B cell (primary cell): ENCODE measurements at regions not wholly inside any gene's neighbourhood (a gene's known extent, or its start where the extent isn't known, plus 50 kb on each side); places are given as distances from the start of the nearest gene placed in this dataset.

Experiments used
- ATAC-seq: fragments of 200-7000 bp; cut with Tn5 transposase; one replicate; pipeline ENCODE4 v1.10.0; 2021; ENCODE audit warnings: low read depth, mild to moderate bottlenecking, moderate number of reproducible peaks, moderate library complexity
- CTCF ChIA-PET: fragments of 350-600 bp; sonication (Branson Sonifier 250); formaldehyde crosslinking; loops from one replicate; lab custom pipeline; 2021; ENCODE audit warnings: antibody characterized with exemption, inconsistent platforms; lab: Charles Lee
- POLR2A ChIA-PET: fragments of 350-600 bp; sonication (Branson Sonifier 250); formaldehyde crosslinking; loops from one replicate; lab custom pipeline; 2021; ENCODE audit warnings: antibody characterized with exemption; lab: Charles Lee
- DNase-seq: peaks from one replicate; pipeline ENCODE4 v3.0.0; 2013
- H2AFZ ChIP-seq: 2 replicates; pipeline ENCODE4 v1.6.1; 2012; ENCODE audit warnings: mild to moderate bottlenecking, low read depth, low read length; ENCODE audit not compliant: insufficient read depth, poor library complexity, severe bottlenecking
- H3K27ac ChIP-seq, 2 donors: 1 replicate in 1 of 2; 2 replicates in 1 of 2; pipeline ENCODE4 v1.5.1; 2012 to 2013; ENCODE audit warnings: low read length in 2 of 2, mild to moderate bottlenecking in 2 of 2, moderate library complexity in 1 of 2
- H3K27me3 ChIP-seq, 4 experiments: fragments of 200-600 bp in 1 of 4; sonication (generic) in 1 of 4; replicated peaks in 1 of 4; 1 replicate in 2 of 4; 2 replicates in 2 of 4; pipeline versions ENCODE4 v1.6.1 to v1.7.0; 2013 to 2016; ENCODE audit warnings: low read length in 3 of 4, mild to moderate bottlenecking in 2 of 4, mixed read lengths in 1 of 4, moderate library complexity in 1 of 4; ENCODE audit not compliant: insufficient read depth in 4 of 4, control insufficient read depth in 3 of 4; ENCODE audit errors: control extremely low read depth in 1 of 4
- H3K36me3 ChIP-seq, 2 experiments: replicated peaks in 1 of 2; 1 replicate in 1 of 2; 2 replicates in 1 of 2; pipeline versions ENCODE4 v1.6.1 to v1.7.1; 2013; ENCODE audit warnings: low read length in 1 of 2; ENCODE audit not compliant: insufficient read depth in 2 of 2, control insufficient read depth in 1 of 2; ENCODE audit errors: control extremely low read depth in 1 of 2, extremely low read depth in 1 of 2
- H3K4me1 ChIP-seq, 2 donors: fragments of 200-600 bp in 1 of 2; sonication (generic) in 1 of 2; 1 replicate in 1 of 2; 2 replicates in 1 of 2; pipeline versions ENCODE4 v1.5.1 to v1.6.1; 2013 to 2017; ENCODE audit warnings: low read length in 2 of 2; ENCODE audit not compliant: control insufficient read depth in 2 of 2, insufficient read depth in 2 of 2
- H3K4me2 ChIP-seq: replicated peaks from 2 replicates; pipeline ENCODE3; 2012; ENCODE audit warnings: mild to moderate bottlenecking, low read depth, low read length; ENCODE audit not compliant: poor library complexity, severe bottlenecking
- H3K4me3 ChIP-seq, 5 experiments: fragments of 200-600 bp in 1 of 5; sonication (generic) in 1 of 5; 1 replicate in 3 of 5; 2 replicates in 2 of 5; pipeline versions ENCODE4 v1.5.1 to v1.7.0; 2011 to 2016; ENCODE audit warnings: low read length in 4 of 5, mild to moderate bottlenecking in 4 of 5, low read depth in 2 of 5, control low read depth in 1 of 5, moderate library complexity in 1 of 5; ENCODE audit not compliant: insufficient read depth in 1 of 5; ENCODE audit errors: control extremely low read depth in 1 of 5, extremely low read depth in 1 of 5
- H3K79me2 ChIP-seq: fragments of 200-600 bp; sonication (generic); one replicate; pipeline ENCODE4 v1.6.0; 2016; ENCODE audit warnings: low read length; ENCODE audit not compliant: control insufficient read depth, insufficient read depth
- H3K9ac ChIP-seq: fragments of 200-600 bp; sonication (generic); 2 replicates; pipeline ENCODE4 v1.6.1; 2017; ENCODE audit warnings: mild to moderate bottlenecking, low read length, moderate library complexity
- H3K9me3 ChIP-seq, 3 donors: one replicate each; pipeline versions ENCODE4 v1.6.1 to v1.7.1; 2013; ENCODE audit warnings: low read length in 2 of 3; ENCODE audit not compliant: control insufficient read depth in 2 of 3, insufficient read depth in 1 of 3; ENCODE audit errors: control extremely low read depth in 1 of 3
- H4K20me1 ChIP-seq: 2 replicates; pipeline ENCODE4 v1.6.0; 2012; ENCODE audit warnings: mild to moderate bottlenecking, low read length; ENCODE audit not compliant: insufficient read depth, control insufficient read depth, poor library complexity, severe bottlenecking
- H3K27ac Mint-ChIP-seq: one replicate; pipeline ENCODE4 v1.8.0; 2021; ENCODE audit warnings: mixed read lengths
- H3K27me3 Mint-ChIP-seq: one replicate; pipeline ENCODE4 v1.8.0; 2021; ENCODE audit warnings: mixed read lengths
- H3K4me1 Mint-ChIP-seq: one replicate; pipeline ENCODE4 v1.8.0; 2021; ENCODE audit warnings: mixed read lengths
- H3K4me3 Mint-ChIP-seq: one replicate; pipeline ENCODE4 v1.8.0; 2021; ENCODE audit warnings: mixed read lengths
- H3K9me3 Mint-ChIP-seq: one replicate; pipeline ENCODE4 v1.8.0; 2022; ENCODE audit warnings: mixed read lengths; ENCODE audit not compliant: insufficient read depth
- CTCF ChIP-seq: fragments of 200-600 bp; IDR thresholded peaks from one replicate; pipeline ENCODE4 v1.8.0; 2022; ENCODE audit warnings: antibody characterized with exemption, mild to moderate bottlenecking
- EZH2 ChIP-seq: IDR thresholded peaks from 2 replicates; pipeline ENCODE4 v1.6.1; 2012; ENCODE audit warnings: borderline replicate concordance, low read depth, mild to moderate bottlenecking, moderate library complexity, low read length; ENCODE audit not compliant: insufficient read depth, poor library complexity, severe bottlenecking
- WGBS: methylation state at CpG from one replicate; pipeline ENCODE4 v1.1.5; 2013; ENCODE audit warnings: missing lambda C conversion rate; ENCODE audit not compliant: insufficient coverage; 5-methylcytosine and 5-hydroxymethylcytosine counted together
- intact Hi-C: fragments of 100-400 bp; cut with micrococcal nuclease; formaldehyde crosslinking; loops from one replicate; pipeline ENCODE4 v1.10.0; 2022

GRCh38 chr18:39854291-39854690 lies 2100.7 kb upstream of the PIK3C3 start:
- Histone ChIP-seq H3K27ac (no peak overlapping the region), H3K79me2 (no peaks in the 10 kb centered on the region), H3K4me3 (no peak overlapping the region), H3K4me1 (no peaks in the 10 kb centered on the region), H3K27me3 (no peaks in the 10 kb centered on the region), H3K9me3 (no peaks in the 10 kb centered on the region), H3K36me3 (no peaks in the 10 kb centered on the region), H2AFZ (no peak overlapping the region), H3K9ac (no peak overlapping the region), H4K20me1 (no peaks in the 10 kb centered on the region), H3K4me2 (no peak overlapping the region)
- Mint-ChIP-seq H3K4me1 (no peaks in the 10 kb centered on the region), H3K9me3 (peaks cover 2% of the 10 kb centered on the region), H3K4me3 (no peak overlapping the region), H3K27me3 (no peaks in the 10 kb centered on the region), H3K27ac (no peak overlapping the region)
- POLR2A ChIA-PET = no interaction called here
- WGBS = 100% methylated on average over 1 of the region's 3 CpGs
- no peak for TF ChIP-seq CTCF
- no peak for TF ChIP-seq EZH2
- intact Hi-C loops = no loop called here
- ATAC-seq (no peak), DNase-seq (no peak)
- CTCF ChIA-PET = no interaction called here

- no peak overlapping the region for H3K4me2 ChIP-seq
- CTCF ChIA-PET = no interaction called here
- H2AFZ ChIP-seq = no peak overlapping the region
- no peaks in the 10 kb centered on the region for H3K9me3 ChIP-seq
- Mint-ChIP-seq H3K9me3 (peaks cover under 1% of the 10 kb centered on the region), H3K4me3 (no peak overlapping the region), H3K27ac (no peak overlapping the region), H3K27me3 (no peaks in the 10 kb centered on the region), H3K4me1 (no peaks in the 10 kb centered on the region)
- H3K9ac ChIP-seq = no peak overlapping the region
- H3K27me3 ChIP-seq = peaks cover 0 to 2% (median 0%) of the 10 kb centered on the region in 4 experiments
- DNase-seq (no peak), ATAC-seq (no peak)
- TF ChIP-seq EZH2 (no peak), CTCF (no peak)
- no peaks in the 10 kb centered on the region for H3K4me1 ChIP-seq
- no peaks in the 10 kb centered on the region for H3K79me2 ChIP-seq
- 75% methylated on average over 4 of the region's 5 CpGs for WGBS
- intact Hi-C loops = no loop called here
- no peak overlapping the region for H3K4me3 ChIP-seq
- H3K27ac ChIP-seq = no peak overlapping the region
- POLR2A ChIA-PET = no interaction called here
- H4K20me1 ChIP-seq = no peaks in the 10 kb centered on the region
- H3K36me3 ChIP-seq = no peaks in the 10 kb centered on the region
These were observed 2108.8 kb upstream of the PIK3C3 start for GRCh38 chr18:39846265-39846664.
